Stimulated activated CD4-positive, alpha-beta T cell treated with anti-CD3 and anti-CD28 coated beads, Interleukin-1b, Interleukin-23, amount 100 ng/mL, for 48 hours (primary cell): ENCODE measurements at regions not wholly inside any gene's neighbourhood (a gene's known extent, or its start where the extent isn't known, plus 50 kb on each side); places are given as distances from the start of the nearest gene placed in this dataset.
"Not testable (repeated sequence)": the region's sequence is repeated elsewhere in the genome, so short reads cannot be mapped to it uniquely, and the experiment has no call there.

Experiments
- DNase-seq: peaks from one replicate; pipeline ENCODE4 v3.0.0-alpha.2; 2020

DNA sequence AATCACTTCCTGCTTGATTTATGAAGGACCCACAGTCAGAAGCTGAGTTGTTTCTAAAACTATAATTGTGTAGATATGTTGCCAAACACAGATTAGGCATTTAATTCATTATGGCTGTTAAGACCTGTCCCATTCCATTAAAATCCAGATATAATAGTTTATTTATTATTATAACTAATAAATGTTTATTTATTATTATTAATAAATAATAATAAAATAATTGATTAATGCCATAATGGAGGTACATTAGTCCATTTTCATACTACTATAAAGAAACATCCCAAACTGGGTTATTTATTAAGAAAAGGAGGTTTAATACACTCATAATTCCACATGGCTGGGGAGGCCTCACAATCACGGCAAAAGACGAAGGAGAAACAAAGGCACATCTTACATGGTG, 1240.9 kb downstream of the CDH11 start:
- DNase-seq = no peak

DNA sequence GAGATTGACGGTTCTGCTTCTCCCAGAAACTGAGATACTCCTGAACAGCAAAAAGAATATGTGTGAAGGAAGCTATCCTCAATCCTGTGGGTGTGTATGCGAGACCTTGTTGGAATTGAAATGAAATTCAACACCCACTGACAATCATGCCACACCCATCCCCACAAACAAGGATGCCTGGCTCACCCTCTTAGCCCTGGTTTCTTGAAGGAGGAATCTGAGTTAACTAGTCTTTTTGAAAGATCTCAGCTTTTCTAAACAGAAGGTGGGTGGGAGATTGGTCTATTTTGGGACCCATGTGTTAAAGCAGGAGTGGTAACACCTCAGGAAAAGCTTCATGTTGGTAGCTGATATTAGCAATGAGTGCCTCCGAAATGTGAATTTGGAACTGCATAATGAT, 1244.5 kb downstream of the CDH11 start:
- no peak for DNase-seq

DNA sequence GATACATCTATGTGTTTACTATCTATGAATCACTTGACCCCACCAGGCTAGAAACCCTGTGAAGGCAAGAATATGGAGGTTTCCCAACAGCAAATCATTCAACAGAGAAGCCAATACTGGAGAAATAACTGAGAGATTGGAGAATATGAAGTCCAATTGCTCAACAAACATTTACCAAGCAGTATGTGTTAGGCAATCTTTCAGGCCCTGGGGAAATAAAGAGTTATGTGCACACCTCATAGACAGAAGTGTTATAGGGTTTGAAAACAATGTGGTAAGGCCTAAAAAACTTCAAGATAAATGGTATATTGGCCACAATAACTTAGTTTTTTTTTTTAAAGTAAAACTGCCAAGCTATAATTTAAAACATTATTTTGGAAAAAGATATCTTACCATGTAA, 1245.8 kb downstream of the CDH11 start:
- no peak for DNase-seq

DNA sequence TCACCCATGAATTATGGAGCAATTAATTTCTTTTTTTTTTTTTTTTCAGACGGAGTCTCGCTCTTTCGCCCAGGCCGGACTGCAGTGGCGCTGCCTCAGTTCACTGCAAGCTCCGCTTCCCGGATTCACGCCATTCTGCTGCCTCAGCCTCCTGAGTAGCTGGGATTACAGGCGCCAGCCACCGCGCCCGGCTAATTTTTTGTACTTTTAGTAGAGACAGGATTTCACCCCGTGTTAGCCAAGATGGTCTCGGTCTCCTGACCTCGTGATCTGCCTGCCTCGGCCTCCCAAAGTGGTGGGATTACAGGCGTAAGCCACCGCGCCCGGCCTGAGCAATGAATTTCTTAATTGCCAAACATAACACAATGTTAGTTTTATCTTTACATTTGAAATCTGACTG, 1261.2 kb downstream of the CDH11 start:
- DNase-seq = not testable (repeated sequence)

DNA sequence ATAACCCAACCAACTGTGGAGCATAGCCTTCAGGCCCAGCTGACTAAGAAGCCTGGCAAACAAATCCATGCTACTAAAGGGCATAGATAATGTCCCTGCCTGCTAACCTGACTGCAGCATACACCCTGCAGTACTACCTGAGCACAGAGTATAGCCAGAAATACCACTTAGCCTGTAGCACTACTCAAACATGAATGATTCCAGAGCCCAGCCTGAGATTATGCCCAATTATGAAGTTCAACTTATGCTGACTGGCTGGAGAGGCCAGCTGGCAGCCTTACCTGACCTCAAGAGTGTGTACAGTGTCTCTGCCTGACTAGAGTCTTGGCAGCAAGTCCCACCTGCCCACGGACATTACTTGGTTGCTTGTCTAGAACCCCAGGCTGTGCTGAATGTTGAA, 1265.3 kb downstream of the CDH11 start:
- DNase-seq = no peak

DNA sequence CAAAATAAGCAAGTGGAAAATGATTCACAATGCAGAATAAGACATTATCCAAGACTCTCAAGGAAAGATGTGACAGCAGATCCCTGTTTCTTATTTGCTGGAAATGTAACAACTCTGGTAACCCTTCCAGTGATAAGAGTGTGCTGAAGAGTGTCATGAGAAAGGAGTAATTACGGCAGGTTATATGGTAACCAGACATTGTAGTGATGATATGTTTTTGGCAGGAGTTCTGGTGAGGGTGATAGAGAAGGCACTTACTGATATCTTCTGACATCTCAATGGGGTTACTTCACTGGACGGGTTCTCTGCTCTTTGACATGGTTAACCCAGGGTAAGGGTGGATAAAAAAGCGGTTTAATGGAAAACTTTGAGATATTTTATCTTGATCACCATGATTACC, 1270.9 kb downstream of the CDH11 start:
- DNase-seq = no peak

DNA sequence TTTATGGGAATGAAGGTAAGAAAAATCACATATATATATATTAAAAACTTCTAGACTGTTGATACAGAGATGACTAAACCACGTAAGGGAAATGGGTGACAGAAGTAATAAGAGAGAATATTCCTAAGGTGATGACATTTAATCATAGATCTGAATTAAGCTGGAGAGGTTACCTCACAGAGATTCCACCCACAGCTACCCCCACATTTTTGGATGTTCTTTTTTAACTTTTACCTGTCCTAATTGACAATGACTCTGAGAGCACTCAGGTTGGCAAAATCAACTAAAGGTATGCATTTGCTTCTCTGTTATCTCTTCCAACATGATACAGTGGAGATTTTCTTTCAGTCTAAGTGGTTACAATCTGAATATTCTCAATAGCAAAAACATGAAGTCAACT, 1280.6 kb downstream of the CDH11 start:
- DNase-seq = no peak

DNA sequence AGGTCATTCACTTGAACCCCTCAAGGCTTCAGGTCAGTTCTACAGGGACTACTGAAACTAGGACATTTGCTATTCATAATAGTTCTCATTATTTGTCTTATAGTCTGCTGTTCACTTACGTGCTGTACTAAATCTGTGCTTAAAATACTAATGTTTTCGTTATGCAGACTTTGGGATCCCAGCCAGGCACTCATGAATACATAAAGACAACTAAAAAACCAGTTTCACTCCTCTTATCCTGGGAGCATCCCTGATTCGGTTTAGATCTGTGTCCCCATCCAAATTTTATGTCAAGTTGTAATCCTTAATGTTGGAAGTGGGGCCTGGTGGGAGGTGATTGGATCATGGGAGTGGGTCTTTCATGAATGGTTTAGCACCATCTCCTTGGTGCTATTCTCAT, 1291.8 kb downstream of the CDH11 start:
- no peak for DNase-seq

DNA sequence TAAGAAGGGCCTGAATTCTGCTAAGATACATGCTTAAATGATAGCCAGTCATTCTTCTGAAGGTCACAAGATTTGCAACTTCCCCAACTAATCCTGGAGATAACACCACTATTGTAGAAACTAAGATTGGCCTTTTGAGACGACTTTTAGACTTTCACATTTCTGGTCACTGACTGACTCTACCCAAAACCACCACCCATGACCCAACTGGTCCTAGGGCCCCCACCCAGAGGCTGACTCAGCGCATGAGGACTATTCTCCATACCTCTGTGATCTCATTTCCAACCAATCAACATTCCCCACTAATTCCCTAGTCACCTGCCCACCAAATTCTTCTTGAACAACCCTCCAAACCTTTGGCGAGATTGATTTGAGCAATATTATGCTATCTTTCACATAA, 1299.0 kb downstream of the CDH11 start:
- DNase-seq = no peak

DNA sequence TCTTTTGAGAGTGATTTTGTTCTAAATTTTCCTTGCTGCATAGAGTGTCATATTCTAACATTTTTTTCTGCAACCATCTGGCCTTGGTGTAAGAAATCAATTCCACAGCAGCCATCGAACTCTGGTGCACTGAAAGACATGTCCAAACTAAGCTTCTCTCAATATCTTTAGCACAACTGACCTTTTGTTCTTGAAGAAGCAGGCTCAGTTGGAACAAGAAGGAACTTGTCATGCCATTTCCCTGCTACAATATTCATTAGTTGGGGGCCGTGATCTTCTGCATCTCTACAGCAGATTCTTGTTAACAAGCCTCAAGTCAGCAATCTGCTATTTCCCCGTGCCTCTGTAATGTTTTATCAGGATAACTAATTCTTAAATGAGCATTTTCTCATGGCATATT, 1305.6 kb downstream of the CDH11 start:
- DNase-seq = no peak

DNA sequence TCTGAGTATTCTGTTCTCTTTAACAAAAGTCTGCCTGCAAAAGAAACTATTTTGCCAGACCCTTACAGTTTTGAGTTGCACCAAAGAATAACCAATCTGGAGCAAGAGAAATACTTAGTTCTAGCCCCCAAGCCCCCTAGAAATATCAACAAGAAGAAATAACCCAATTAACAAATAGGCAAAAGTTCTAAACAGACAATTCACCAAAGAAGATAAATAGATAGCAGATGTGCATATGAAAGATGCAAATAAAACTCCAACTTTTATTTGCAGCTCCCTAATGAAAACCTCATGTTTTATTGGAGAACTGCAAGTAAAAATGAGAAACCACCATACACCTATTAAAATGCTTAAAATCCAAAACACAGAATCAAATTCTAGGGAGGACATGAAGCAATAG, 1308.0 kb downstream of the CDH11 start:
- no peak for DNase-seq

DNA sequence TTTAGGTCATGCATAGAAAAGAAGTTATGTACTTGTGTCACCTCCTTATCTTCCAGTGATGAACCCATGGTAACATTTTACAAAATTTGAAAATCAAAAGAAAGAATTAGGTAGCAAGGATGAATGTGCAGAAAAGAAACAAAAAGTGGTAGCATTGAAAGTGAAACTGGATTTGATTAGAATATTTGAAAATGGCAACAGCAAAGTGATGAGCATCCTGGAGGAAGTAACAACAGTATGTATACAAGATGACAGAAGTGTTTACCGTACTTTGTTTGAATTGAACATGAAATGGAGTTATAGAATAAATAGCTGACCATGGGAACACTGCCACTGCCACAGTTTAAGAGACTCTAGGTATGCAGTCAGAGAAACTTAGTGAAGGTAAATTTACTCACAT, 1313.1 kb downstream of the CDH11 start:
- DNase-seq = no peak

DNA sequence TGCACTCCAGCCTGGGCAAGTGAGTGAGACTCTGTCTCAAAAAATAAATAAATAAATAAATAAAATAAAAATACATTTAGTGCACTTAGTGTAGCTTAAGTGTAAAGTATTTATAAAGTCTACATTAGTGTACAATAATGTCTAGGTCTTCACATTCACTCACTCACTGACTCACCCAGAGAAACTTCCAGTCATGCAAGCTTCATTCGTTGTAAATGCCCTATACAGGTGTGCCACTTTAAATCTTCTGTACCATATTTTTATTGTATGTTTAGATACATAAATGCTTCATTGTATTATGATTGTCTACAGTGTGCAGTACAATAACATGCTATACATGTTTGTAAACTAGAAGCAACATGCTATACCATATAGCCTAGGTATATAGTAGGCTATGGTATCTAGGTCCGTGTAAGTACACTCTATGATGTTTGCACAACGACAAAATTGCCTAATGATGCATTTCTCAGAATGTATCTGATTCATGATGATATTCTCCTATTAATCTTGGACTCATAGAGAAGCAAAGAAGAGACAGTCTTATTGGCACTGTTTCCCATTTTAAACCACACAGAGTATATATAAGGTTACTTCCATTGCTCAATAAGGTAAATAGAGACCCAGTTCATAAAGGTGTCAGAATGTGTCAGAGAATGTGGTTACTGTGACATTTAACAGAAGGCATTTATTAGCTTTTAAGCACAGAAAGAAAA, 1314.9 kb downstream of the CDH11 start:
- DNase-seq = no peak

DNA sequence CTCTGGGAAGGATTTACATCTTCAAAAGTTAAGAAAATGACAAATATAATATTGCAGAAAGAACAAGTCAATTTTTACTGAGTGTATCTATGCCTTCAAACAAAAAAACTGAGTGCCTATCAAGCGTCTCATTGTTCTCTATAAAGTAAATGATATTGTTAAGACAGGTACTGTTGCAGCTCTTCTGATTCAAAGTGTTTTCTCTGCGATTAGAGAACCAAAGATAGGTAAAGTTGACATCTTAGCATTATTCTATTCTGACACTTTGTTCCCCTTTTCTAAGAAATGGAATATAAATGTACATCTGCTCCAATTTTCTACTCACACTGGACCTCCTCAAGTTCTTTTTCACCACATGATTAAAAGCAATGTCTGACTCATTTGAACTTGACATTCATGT, 1317.7 kb downstream of the CDH11 start:
- no peak for DNase-seq

DNA sequence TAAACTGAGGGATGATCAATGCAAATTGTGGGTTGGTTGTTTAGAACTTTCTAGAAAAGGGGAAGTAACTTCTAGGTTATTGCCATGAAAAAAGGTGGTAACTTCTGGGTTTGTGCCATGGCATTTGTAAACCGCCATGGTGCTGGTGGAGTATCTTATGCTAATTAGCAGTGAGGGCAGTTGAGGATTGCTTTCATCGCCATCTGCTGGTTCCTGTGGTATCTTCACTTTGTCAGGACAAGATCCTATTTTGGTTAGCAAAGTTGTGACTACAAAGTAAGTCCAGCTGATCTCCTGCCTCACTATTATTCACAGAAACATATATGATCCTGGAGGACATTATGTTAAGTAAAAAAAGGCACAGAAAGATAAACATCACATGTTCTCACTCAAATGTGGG, 1332.3 kb downstream of the CDH11 start:
- no peak for DNase-seq

DNA sequence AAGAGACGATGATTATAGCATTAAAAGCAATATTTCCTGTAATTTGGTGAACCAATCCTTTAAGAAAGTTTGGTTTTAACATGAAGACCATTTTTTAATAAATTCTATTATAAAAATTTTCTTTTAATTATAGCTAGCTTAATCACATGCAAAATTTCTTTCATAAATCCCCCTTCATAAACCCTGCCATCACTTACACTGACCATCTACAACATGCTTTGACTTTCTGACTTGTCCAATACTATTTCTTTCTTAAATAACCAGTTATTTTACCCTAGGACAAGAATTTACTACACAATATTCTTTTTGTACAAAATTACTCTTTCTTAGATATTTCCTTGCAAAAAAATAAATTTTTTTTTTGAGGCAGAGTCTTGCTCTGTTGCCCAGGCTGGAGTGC, 1334.8 kb downstream of the CDH11 start:
- DNase-seq = no peak

DNA sequence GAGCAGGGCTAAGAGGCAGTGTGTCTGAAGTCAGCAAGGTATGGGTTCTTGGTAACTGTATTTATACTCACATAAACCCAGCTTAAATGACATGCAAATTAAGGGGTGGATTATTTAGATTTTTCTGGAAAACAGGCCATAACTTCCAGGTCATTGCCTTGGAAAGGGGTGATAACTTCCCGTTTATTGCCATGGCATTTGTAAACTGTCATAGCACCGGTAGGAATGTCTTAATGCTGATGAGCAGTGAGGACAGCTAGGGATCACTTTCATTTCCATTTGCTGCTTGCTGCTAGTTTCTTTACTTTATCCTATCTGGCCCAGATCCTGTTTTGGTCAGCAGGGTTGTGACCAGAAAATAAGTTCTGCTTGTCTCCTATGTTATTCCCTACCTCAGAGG, 1336.7 kb downstream of the CDH11 start:
- no peak for DNase-seq

DNA sequence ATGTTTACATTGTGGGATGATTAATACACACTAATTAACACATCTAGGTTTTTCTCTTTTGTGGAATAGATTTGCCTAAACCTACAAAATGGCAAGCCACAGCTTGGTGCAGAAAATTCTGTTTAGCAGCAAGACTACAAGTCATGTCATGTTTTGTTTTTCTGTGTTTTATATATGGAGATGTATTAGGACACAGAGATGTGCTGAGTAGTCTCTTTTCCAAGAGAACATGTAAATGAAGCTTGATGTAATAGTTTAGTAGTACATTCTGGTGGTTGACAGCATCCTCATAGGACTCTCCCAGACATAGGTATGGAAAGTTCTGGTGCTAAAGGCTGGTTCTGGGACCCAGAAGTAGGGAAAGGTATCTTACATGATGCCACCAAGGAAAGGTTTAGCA, 1345.4 kb downstream of the CDH11 start:
- DNase-seq = no peak

DNA sequence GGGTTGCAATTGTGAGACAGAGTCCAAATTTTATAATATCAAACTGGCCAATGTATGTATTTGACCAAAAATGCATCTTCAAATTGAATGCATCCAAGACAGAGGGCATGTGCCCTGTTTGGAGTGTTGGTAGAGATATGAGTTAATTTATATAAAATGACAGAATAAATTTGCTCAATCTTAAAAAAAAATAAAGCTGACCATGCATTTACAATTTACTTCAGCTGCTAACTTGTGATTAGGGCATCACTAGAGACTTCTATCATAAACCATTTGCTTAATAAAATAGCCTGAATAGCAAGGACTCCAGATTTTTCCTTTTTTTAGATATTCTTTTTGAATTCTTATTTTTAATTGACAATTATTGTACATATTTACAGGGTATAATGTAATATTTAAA, 1345.8 kb downstream of the CDH11 start:
- DNase-seq = no peak

DNA sequence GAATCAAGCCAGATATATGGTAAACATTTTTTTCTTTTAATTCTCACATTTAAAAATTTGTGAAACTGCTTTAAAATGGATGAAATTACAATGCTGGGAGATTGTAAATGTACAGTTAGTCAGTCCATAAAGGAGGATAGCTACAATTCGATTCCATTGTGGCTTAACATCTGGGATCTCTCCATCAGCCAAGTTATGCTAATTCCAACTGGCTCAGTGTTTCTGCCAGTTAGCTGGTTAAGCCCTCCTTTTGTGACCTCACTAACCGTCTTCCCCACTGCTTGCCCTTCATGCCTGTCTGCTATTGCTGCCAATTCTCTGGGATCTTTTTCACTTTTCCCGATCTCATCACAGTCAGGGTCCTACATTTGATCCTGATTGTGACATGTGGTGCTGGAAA, 1347.6 kb downstream of the CDH11 start:
- no peak for DNase-seq

DNA sequence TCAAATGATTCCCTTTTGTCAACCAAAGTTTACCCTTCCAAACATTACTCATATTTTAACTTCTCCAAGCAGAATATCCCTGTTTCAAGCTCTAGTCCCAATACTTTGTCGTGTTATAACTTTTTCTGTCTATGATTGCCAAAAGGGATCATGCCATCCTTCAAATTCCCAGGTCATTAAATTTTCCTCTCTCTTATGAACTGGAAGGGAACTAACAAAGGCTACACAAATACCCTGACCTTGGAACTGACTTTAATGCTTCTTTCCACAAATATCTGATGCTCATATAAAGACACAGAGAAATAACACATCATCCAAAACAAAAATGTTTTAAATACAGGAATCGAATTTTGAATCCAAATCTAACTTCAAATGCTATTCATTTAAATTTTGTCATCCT, 1352.7 kb downstream of the CDH11 start:
- no peak for DNase-seq

DNA sequence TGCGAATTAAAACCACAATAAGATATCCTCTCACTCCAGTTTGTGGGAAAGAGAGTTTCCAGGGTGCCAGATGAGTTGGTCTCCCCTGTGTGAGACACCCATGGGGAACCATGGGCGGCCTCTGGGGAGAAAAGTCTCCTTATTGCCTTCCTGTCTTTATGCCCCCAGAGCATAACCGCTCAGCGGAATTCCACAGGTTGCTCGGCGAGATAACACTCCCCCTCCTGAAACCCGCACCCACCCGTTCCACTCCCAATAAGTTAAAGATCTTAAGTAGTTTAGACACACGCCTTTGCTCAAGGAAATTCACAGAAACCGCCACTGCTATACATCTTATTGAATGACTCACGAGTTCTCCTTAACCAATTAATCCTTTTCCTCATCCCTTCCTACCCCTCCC, 1361.6 kb downstream of the CDH11 start:
- DNase-seq = not testable (repeated sequence)

DNA sequence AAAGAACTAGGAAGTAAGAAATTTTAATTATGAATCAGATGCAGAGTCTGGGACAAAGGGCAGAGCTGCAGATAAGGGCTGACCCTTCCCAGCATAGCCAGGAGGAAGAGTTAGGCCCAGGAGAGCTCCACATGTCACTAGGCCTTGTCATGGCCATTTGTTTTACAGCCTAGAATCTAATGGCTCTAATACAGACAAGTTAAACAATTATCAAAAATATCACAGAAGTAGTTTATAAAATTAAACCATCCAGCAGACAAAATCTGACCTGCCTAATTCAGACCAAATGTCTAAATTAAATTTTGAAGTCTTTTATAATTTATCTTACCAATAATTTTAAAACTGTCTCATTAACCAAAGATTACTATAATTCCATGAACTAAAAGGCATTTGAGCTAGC, 1369.5 kb downstream of the CDH11 start:
- DNase-seq = no peak

DNA sequence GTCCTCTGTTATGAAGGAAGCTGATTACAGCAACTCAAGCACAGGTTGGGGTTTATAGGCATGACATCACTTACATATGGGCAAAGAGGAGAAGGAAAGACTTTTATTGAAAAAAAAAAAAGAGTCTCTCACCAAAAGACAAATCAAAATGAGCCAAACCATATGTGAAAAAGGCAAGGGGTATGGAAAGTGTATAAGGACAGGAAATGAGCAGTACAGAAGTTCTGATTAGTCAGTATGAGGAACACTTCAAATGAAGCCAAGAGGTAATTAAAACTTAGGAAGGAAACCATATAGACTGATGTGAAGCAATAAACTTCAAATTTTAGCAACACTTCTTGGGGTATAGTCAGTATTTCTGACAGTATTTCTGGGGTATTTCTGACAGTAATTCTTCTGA, 1372.6 kb downstream of the CDH11 start:
- no peak for DNase-seq

DNA sequence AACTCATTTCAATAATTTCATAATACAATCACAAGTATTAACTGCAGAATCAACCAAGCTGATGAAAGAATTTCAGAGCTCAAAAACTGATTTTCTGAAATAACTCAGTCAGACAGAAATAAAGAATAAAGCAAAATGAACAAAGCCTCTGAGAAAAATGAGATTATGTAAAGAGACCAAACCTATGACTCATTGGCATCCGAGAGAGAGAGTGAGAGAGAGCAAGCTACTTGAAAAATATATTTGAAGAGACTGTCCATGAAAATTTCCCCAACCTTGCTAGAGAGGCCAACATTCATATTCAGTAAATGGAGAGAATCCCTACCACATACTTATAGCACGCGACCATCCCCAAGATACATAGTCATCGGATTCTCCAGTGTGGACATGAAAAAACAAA, 1376.4 kb downstream of the CDH11 start:
- no peak for DNase-seq
